Adrenal gland (tissue), 9 donors: ENCODE measurements at regions not wholly inside any gene's neighbourhood (a gene's known extent, or its start where the extent isn't known, plus 50 kb on each side); places are given as distances from the start of the nearest gene placed in this dataset.
"Not testable (repeated sequence)": the region's sequence is repeated elsewhere in the genome, so short reads cannot be mapped to it uniquely, and the experiment has no call there.

Source experiments
- DNase-seq, 7 donors: peaks; one replicate each; pipeline ENCODE4 v3.0.0-alpha.2; 2019 to 2020
- H3K27ac ChIP-seq, 5 donors: fragments of 200-600 bp; sonication (generic) in 4 of 5; 1 replicate in 3 of 5; 2 replicates in 2 of 5; pipeline versions ENCODE4 v1.5.1 to v1.8.0; 2016 to 2020; ENCODE audit warnings: mild to moderate bottlenecking in 1 of 5
- H3K27me3 ChIP-seq: fragments of 200-600 bp; 2 replicates; pipeline ENCODE4 v1.8.0; 2021
- H3K36me3 ChIP-seq, 2 donors: fragments of 200-600 bp; replicated peaks in 1 of 2; 1 replicate in 1 of 2; 2 replicates in 1 of 2; pipeline versions ENCODE4 v1.5.1 to v1.8.0; 2018 to 2022
- H3K4me1 ChIP-seq, 2 donors: fragments of 200-600 bp; replicated peaks in 1 of 2; 1 replicate in 1 of 2; 2 replicates in 1 of 2; pipeline versions ENCODE4 v1.5.1 to v1.8.0; 2018 to 2021
- H3K4me3 ChIP-seq, 4 donors: fragments of 200-600 bp; sonication (generic) in 3 of 4; one replicate each; pipeline ENCODE4 v1.5.1; 2016 to 2018
- H3K9me3 ChIP-seq, 3 donors: fragments of 200-600 bp; sonication (generic) in 1 of 3; replicated peaks in 1 of 3; 1 replicate in 2 of 3; 2 replicates in 1 of 3; pipeline versions ENCODE4 v1.5.1 to v1.8.0; 2016 to 2021
- POLR2A ChIP-seq, 2 donors: fragments of 450-650 bp; IDR thresholded peaks; one replicate each; pipeline ENCODE4 v1.6.1; 2017; ENCODE audit warnings: antibody characterized with exemption in 2 of 2, mild to moderate bottlenecking in 2 of 2, moderate library complexity in 1 of 2
- WGBS, 4 donors: extraction: QIAGEN DNeasy Blood & Tissue Kit in 2 of 4; methylation state at CpG; one replicate each; pipeline versions ENCODE4 v1.1.5 to v1.1.7; 2013 to 2017; 5-methylcytosine and 5-hydroxymethylcytosine counted together
- intact Hi-C, 2 donors: fragments of 100-400 bp; cut with DNase I; formaldehyde crosslinking; loops; one replicate each; pipeline versions ENCODE4 v1.14.1 to v1.15.0; 2022 to 2023
- TF ChIP-seq, protein P1 (sequence below), 6 experiments: fragments of 450-650 bp in 4 of 6; fragments of 200-600 bp in 2 of 6; sonication (generic) in 1 of 6; IDR thresholded peaks; 1 replicate in 5 of 6; 2 replicates in 1 of 6; pipeline versions ENCODE4 v1.5.1 to v1.8.0; 2016 to 2021; ENCODE audit warnings: antibody characterized with exemption in 6 of 6, mild to moderate bottlenecking in 2 of 6, moderate library complexity in 1 of 6
- donor health status: healthy with polysubstance abuse.
- donor health status: Bipolar disorder and iron deficiency.
- donor health status: DM: yes; HTN: yes; CAD: no.
- donor health status: DM: no; HTN: no; CAD: no.
- donor health status: DM: no; HTN: no; CAD: no.

DNA sequence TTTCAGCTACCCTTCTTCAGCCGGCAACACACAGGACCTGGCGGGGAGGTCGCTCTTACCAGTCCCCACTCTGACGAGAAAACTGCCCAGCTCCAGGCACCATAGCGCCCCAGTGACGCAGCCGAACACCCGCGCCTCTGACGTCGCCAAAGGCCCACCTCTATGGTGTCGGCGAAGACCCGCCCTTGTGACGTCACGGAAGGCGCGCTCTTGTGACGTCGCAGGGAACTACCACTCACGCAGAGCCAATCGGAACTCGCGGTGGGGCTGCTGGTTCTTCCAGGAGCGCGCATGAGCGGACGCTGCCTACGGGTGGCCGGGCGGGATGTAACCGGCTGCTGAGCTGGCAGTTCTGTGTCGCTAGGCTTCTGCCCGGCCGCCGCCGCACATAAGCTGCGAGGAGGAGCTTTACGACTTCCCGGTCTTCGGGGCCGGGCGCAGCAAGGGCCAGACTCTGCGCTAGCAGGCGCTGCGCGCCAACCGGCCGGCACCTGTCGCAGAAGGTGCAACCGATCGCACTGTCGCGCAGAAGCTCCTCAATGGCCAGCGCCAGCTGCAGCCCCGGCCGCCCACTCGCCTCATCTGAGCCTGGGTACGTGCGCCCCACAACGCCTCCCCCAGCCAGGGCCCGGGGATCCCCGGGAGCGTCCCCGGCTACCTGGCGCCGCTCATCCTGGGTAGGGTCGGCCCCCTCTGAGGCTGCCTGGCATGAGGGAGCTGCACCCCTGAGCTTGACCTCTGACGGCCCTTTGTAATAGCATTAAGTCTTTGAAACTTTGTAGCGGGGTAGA, 121.3 kb upstream of the FBXO28 start:
- H3K9me3 ChIP-seq, H3K4me1 ChIP-seq, intact Hi-C loops, H3K27me3 ChIP-seq, H3K36me3 ChIP-seq: not testable (repeated sequence)
- 0% methylated on average over 2 to 59 of the region's 70 CpGs for WGBS, 4 donors
- peak overlapping the region; percentile 30 to 90 (median 84) for H3K27ac ChIP-seq
- peak; percentile 100 for DNase-seq
- H3K4me3 ChIP-seq, result peak overlapping the region; percentile 62 to 85 (median 77)
- peak; percentile 81 to 90 for TF ChIP-seq POLR2A (IDR thresholded peaks at IDR 0.05)
- TF ChIP-seq, protein P1, sequence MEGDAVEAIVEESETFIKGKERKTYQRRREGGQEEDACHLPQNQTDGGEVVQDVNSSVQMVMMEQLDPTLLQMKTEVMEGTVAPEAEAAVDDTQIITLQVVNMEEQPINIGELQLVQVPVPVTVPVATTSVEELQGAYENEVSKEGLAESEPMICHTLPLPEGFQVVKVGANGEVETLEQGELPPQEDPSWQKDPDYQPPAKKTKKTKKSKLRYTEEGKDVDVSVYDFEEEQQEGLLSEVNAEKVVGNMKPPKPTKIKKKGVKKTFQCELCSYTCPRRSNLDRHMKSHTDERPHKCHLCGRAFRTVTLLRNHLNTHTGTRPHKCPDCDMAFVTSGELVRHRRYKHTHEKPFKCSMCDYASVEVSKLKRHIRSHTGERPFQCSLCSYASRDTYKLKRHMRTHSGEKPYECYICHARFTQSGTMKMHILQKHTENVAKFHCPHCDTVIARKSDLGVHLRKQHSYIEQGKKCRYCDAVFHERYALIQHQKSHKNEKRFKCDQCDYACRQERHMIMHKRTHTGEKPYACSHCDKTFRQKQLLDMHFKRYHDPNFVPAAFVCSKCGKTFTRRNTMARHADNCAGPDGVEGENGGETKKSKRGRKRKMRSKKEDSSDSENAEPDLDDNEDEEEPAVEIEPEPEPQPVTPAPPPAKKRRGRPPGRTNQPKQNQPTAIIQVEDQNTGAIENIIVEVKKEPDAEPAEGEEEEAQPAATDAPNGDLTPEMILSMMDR (IDR thresholded peaks at IDR 0.05), result peak in 3 of 6 experiments; percentile 8 to 29 (median 22)

DNA sequence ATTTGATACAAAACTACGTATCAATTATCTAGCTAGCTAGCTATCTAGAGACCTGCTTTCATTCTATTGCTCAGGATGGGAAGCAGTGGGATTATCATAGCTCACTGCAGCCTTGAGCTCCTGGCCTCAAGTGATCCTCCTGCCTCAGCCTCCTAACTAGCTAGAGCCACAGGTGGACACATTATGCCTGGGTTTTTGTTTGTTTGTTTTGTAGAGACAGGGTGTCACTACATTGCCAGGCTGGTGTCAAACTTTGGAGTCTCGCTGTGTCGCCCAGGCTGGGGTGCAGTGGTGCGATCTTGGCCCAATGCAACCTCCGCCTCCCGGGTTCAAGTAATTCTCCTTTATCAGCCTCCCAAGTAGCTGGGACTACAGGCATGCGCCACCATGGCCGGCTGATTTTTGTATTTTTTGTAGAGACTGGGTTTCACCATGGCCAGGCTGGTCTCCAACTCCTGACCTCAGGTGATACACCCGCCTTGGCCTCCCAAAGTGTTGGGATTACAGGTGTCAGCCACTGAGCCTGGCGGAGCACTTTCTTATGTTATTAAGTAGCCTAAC, 122.5 kb upstream of the FBXO28 start:
- peak in 3 of 7 donors; percentile 15 to 57 (median 20) for DNase-seq
- H3K27ac ChIP-seq, H3K4me1 ChIP-seq, H3K4me3 ChIP-seq, H3K9me3 ChIP-seq, H3K36me3 ChIP-seq, intact Hi-C loops, H3K27me3 ChIP-seq: not testable (repeated sequence)
- WGBS, 4 donors, result 94 to 98% (median 98%) methylated on average over 10 of the region's 10 CpGs

DNA sequence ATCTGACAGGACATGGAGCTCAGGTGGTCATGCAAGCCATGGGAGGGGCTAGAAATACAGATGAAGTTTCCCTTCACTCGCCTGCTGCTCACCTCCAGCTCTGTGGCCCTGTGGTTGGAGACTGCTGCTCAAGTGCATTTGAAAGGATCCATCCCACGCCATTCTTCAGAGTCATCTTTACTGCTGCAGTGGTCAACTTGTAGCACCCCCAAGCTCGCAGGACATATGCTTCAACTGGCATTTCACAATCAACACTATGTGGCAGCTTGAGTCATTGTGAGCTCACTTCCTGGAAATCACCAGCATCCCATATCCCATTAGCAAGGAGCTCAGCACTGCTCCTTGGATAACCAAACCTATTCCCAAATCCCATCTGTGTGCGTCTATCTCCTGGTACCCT, 116.2 kb upstream of the TP53BP2 start:
- H3K27ac ChIP-seq, DNase-seq, H3K9me3 ChIP-seq, H3K4me3 ChIP-seq, H3K36me3 ChIP-seq, intact Hi-C loops, H3K27me3 ChIP-seq, H3K4me1 ChIP-seq: not testable (repeated sequence)
- WGBS, 4 donors, result 85 to 100% (median 93%) methylated on average over 1 to 3 of the region's 4 CpGs

DNA sequence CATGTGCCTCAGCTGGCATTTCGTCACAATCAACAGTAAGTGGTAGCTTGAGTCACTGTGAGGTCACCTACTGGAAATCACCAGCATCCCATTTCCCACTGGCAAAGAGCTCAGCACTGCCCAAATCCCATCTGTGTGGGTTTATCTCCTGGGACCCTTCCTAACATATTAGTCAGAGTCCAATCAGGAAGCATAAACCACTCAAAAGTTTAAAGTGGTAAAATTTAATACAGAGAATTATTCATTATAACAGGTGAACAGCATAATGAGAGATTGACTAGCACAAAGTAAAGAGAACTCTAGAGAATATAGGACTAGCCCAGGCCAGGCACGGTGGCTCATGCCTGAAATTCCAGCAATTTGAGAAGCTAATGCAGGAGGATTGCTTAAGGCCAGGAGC, 107.1 kb upstream of the TP53BP2 start:
- H3K4me3 ChIP-seq, H3K36me3 ChIP-seq, H3K4me1 ChIP-seq, H3K9me3 ChIP-seq, DNase-seq, H3K27ac ChIP-seq, intact Hi-C loops, H3K27me3 ChIP-seq: not testable (repeated sequence)
- WGBS, 4 donors, result 60 to 78% (median 65%) methylated on average over 1 to 2 of the region's 2 CpGs

- 87 to 92% (median 90%) methylated on average over 8 to 14 of the region's 14 CpGs for WGBS, 4 donors
- H3K4me1 ChIP-seq, H3K9me3 ChIP-seq, H3K4me3 ChIP-seq, DNase-seq, H3K36me3 ChIP-seq, intact Hi-C loops, H3K27ac ChIP-seq, H3K27me3 ChIP-seq: not testable (repeated sequence)
Measured at GRCh38 chr1:223951551-223951950, 105.8 kb upstream of the TP53BP2 start.

- H3K9me3 ChIP-seq, intact Hi-C loops, H3K4me1 ChIP-seq, DNase-seq, H3K27me3 ChIP-seq, H3K4me3 ChIP-seq, H3K27ac ChIP-seq, H3K36me3 ChIP-seq: not testable (repeated sequence)
- 84 to 91% methylated on average over 5 to 10 of the region's 10 CpGs; no CpG with 5 or more reads in 2 of the 4 donors for WGBS, 4 donors
Measured at GRCh38 chr1:223949944-223950343, 104.2 kb upstream of the TP53BP2 start.

- intact Hi-C loops, result not testable (repeated sequence)
Measured at GRCh38 chr1:223948041-223948440, 102.3 kb upstream of the TP53BP2 start.

GRCh38 chr1:223936592-223936991, 90.8 kb upstream of the TP53BP2 start:
- H3K36me3 ChIP-seq, H3K9me3 ChIP-seq, intact Hi-C loops, H3K4me1 ChIP-seq, H3K27me3 ChIP-seq, DNase-seq, H3K27ac ChIP-seq, H3K4me3 ChIP-seq: not testable (repeated sequence)
- 73 to 100% (median 89%) methylated on average over 2 of the region's 2 CpGs for WGBS, 4 donors

More at GRCh38 chr1:223948041-223948440, 102.3 kb upstream of the TP53BP2 start:
- H3K9me3 ChIP-seq, H3K4me1 ChIP-seq, H3K27me3 ChIP-seq, DNase-seq, H3K4me3 ChIP-seq, H3K27ac ChIP-seq, H3K36me3 ChIP-seq: not testable (repeated sequence)
- 94 to 96% (median 94%) methylated on average over 10 to 11 of the region's 12 CpGs; no CpG with 5 or more reads in 1 of the 4 donors for WGBS, 4 donors

GRCh38 chr1:223931476-223931875, 85.7 kb upstream of the TP53BP2 start:
- H3K9me3 ChIP-seq, H3K4me3 ChIP-seq, H3K36me3 ChIP-seq, H3K4me1 ChIP-seq, intact Hi-C loops, H3K27me3 ChIP-seq, H3K27ac ChIP-seq, DNase-seq: not testable (repeated sequence)
- 41 to 88% (median 48%) methylated on average over 1 of the region's 1 CpG for WGBS, 4 donors
